ENCODE measurements at regions not wholly inside any gene's neighbourhood (a gene's known extent, or its start where the extent isn't known, plus 50 kb on each side); places are given as distances from the start of the nearest gene placed in this dataset.
A peak's percentile ranks its signal among the peaks of the same experiment; 100 is the strongest.

GRCh38 chr7:131949659-131950058, 393.2 kb upstream of the PODXL start (continued):
- TF ChIP-seq PBX3 (IDR thresholded peaks at IDR 0.05) (no peak), ELF1 (IDR thresholded peaks at IDR 0.05) (no peak), CHD2 (IDR thresholded peaks at IDR 0.05; ENCODE audit: low read length, partially characterized antibody) (no peak), SIN3A (IDR thresholded peaks at IDR 0.05; ENCODE audit: borderline replicate concordance, low read depth, low read length) (no peak)

GRCh38 chr7:131948434-131949053, 392.1 kb upstream of the PODXL start:
- no peaks in the 10 kb centered on the region for H3K27me3 ChIP-seq (ENCODE audit: insufficient read depth)
- no peak overlapping the region for H2AFZ ChIP-seq (ENCODE audit: low read depth)
- no peak overlapping the region for H3K9ac ChIP-seq
- ChIA-PET CTCF (interaction anchor here (1.1 to 9.2 kb wide), 10 partner anchors 10 to 630 kb away, joined by 3 to 136 read pairs (median 8); partner anchors contain the start of gene PLXNA4), POLR2A (no interaction called here)
- peak overlapping the region in 1 of 2 experiments; percentile 69; a peak in 1 of 4 replicates for H3K27ac ChIP-seq (ENCODE audit: low read depth in 2 of 2, low read length in 1 of 2)
- H4K20me1 ChIP-seq (ENCODE audit: insufficient read depth) = no peaks in the 10 kb centered on the region
- H3K4me1 ChIP-seq (ENCODE audit: control insufficient read depth in 1 of 2, insufficient read depth in 2 of 2, low read depth in 1 of 2, low read length in 1 of 2) = peaks cover 13 to 34% of the 10 kb centered on the region in 2 experiments; a peak in 3 of 4 replicates
- H3K36me3 ChIP-seq (replicated peaks in 1 of 2; ENCODE audit: control insufficient read depth in 1 of 2, insufficient read depth in 2 of 2, low read length in 1 of 2) = peaks cover 0 to 31% of the 10 kb centered on the region in 2 experiments
- peaks cover 30% of the 10 kb centered on the region for H3F3A ChIP-seq (replicated peaks; ENCODE audit: insufficient read depth)
- 64% methylated on average over 6 of the region's 6 CpGs for WGBS (ENCODE audit: low lambda C conversion rate)
- no peaks in the 10 kb centered on the region for H3K9me3 ChIP-seq
- no peak overlapping the region for H3K4me3 ChIP-seq (ENCODE audit: low read depth in 2 of 2, low read length in 1 of 2)
- 0 out of 2 replicates have a peak, but pooled peaks have one; percentile 15 for TF ChIP-seq MAX (IDR thresholded peaks at IDR 0.05; ENCODE audit: low read depth)
- peak; percentile 36; the same call in 1 of the 2 replicates for TF ChIP-seq TCF12 (IDR thresholded peaks at IDR 0.05)
- no peak for TF ChIP-seq CHD2 (IDR thresholded peaks at IDR 0.05; ENCODE audit: low read length, partially characterized antibody)
- TF ChIP-seq RXRA (IDR thresholded peaks at IDR 0.05; ENCODE audit: borderline replicate concordance, low read depth) = peak; percentile 28; the same call in 1 of the 2 replicates
- peak; percentile 64; the same call in 1 of the 2 replicates for TF ChIP-seq NFIC (IDR thresholded peaks at IDR 0.05; ENCODE audit: borderline replicate concordance)
- TF ChIP-seq JUND (IDR thresholded peaks at IDR 0.05) = peak; percentile 29; the same call in 1 of the 2 replicates
- no peak for TF ChIP-seq EP300 (IDR thresholded peaks at IDR 0.05; ENCODE audit: borderline replicate concordance in 1 of 2, low read depth in 1 of 2, low read length in 1 of 2)
- TF ChIP-seq IRF3 (IDR thresholded peaks at IDR 0.05; ENCODE audit: low read depth, low read length) = no peak
- TF ChIP-seq PBX3 (IDR thresholded peaks at IDR 0.05) = 0 out of 2 replicates have a peak, but pooled peaks have one; percentile 32
- TF ChIP-seq FOSL2 (IDR thresholded peaks at IDR 0.05; ENCODE audit: borderline replicate concordance, low read depth) = peak; percentile 46; the same call in 1 of the 2 replicates
- no peaks in the 10 kb centered on the region for H3K9me2 ChIP-seq
- H3K4me2 ChIP-seq = 0 out of 2 replicates have a peak overlapping the region, but pooled peaks have one; percentile 2
- no peak for DNase-seq
- H3K79me2 ChIP-seq (ENCODE audit: insufficient read depth) = no peaks in the 10 kb centered on the region

Data from SK-N-SH (cell line).